HG03565 (cell line): ENCODE measurements at regions not wholly inside any gene's neighbourhood (a gene's known extent, or its start where the extent isn't known, plus 50 kb on each side); places are given as distances from the start of the nearest gene placed in this dataset.

Experiments used
- ATAC-seq: cut with Tn5 transposase; IDR thresholded peaks from one replicate; pipeline ENCODE4 v1.9.1; 2021; ENCODE audit warnings: mild to moderate bottlenecking, moderate library complexity; ENCODE audit not compliant: unreplicated experiment

DNA sequence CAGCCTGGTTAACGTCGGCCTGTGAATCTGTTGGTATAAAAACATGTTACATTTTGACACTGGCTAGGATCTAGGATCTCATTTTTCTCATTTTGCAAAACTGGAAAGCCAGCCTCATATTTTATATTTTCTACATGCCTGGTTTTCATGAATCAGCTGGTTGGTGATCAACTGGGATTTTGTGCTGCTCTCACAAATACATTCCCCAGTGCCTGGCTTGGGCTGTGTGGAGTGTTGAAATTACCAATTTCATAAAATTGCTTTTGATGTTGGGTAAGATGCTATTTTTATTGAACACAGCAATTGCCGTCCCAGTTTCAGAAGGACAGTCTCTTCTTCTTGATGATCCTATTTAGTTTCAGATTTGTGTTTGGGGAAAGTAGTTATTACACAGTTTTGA is 604.3 kb downstream of the TAFA4 start:
- no peak for ATAC-seq

DNA sequence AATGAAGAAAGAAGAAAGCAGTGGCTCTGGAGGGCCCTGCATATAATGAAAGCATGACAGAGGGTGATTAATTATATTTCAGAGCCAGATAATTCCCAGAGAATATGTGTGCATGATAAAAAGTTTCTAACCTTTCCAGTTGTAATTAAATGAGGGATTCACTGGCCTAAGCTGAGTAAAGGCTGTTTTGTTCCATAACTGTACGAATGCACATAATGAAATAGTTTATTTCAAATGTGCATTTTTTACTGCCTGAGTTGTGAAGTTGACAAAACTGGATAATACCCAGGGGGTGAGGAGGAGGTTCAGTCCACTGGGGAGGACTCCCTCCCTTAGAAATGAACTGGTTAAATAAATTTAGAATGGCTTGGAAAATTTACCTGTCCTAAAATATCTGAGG is 616.4 kb downstream of the TAFA4 start:
- ATAC-seq = no peak

DNA sequence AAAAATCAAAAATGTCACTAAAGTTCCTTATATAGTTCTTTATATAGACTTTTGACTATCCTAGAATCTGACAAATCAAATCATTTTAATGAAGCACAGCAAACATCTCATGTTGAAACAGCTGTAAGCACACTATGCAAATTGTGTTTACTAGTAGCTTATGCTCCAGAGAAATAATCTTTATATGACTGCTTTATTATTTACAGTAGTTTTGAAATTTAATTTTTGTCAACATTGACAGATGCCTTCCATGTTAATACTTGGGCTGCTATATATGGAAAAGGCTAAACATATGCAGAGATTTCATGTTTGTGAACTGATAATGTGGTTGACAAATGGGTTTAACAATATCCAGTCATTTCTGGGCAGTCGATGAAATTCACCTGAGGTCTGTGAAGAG is 616.8 kb downstream of the TAFA4 start:
- ATAC-seq = no peak

- ATAC-seq = no peak
These were observed 625.8 kb downstream of the TAFA4 start for GRCh38 chr3:68306571-68306970.

DNA sequence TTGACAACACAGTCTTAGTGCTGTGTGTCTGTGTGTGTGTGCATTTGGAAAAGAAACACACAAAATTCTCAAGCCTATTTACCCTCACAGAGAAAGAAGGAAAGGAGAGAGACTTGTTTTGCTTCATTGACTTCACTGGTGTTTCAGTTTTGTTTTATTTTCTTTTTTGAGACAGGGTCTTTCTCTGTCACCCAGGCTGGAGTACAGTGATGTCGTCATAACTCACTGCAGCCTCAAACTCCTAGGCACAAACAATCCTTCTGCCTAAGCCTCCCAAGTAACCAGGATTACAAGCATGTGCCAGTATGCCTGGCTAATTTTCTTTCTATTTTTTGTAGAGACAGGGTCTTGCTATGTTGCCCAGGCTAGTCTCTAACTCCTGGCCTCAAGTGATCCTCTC is 636.9 kb downstream of the TAFA4 start:
- no peak for ATAC-seq

GRCh38 chr3:68290333-68290732 is 635.9 kb upstream of the SUCLG2 start:
- ATAC-seq = no peak

GRCh38 chr3:68288085-68288484 is 633.7 kb upstream of the SUCLG2 start:
- no peak for ATAC-seq

DNA sequence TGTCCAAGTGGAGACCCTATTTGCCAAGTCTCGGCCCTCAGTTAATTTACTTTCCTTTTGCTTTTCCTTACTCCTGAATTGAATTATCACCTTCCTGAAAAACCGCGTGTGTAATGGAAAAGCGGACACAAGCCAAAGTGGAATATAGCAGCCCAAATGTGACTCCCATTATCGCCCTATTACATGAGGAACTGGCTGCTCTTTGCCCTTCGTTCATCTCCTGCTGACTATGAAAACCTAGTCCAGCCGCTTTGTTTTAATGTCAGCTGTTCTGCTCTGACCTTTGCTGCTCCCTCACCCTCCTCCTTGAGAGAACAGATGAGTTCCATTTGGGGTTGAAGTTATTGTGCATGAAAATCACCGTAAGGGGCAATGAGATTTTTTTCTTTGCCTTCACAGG is 632.7 kb upstream of the SUCLG2 start:
- no peak for ATAC-seq

- no peak for ATAC-seq
These were observed 619.9 kb upstream of the SUCLG2 start for GRCh38 chr3:68274286-68274685.

DNA sequence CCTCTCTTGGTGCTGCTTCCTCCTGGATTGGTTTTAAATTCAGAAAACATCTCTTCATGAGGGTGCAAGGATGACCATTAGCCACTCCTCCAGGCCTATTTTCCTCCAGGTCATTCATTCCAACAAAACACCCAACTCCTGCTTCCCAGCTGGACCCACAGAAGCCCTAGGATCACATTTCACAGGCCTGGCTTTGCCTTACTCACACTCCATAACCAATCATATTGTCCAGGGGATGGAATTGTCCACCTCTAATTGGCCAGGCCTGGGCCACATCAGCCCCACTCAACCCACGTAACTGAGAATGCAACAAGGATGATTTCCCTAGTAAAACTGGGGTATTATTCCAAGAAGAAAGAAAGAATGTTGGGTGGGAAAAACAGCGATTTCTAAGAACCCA is 616.7 kb upstream of the SUCLG2 start:
- ATAC-seq = no peak

- no peak for ATAC-seq
These were observed 602.3 kb upstream of the SUCLG2 start for GRCh38 chr3:68256635-68257223.

DNA sequence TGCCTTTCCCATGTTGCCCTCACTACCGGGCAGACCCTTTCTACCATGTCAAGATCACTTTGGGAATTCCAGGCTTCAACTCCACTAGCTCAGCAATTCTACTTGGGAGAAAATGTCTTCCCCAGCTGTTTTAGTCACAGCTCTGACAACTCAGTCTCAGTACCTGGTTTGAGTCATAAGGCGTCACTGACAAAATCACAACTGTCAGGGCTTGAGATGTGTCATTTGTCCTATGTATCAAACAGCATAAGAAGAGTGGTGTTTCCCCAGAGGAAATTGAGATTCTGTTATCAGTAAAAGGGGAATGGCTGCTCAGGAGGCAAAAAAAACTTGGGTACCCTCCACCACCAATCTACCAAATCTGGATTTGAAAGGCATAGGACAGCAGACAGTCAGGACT is 594.9 kb upstream of the SUCLG2 start:
- ATAC-seq = no peak

GRCh38 chr3:68242606-68243005 is 588.2 kb upstream of the SUCLG2 start:
- ATAC-seq = no peak

DNA sequence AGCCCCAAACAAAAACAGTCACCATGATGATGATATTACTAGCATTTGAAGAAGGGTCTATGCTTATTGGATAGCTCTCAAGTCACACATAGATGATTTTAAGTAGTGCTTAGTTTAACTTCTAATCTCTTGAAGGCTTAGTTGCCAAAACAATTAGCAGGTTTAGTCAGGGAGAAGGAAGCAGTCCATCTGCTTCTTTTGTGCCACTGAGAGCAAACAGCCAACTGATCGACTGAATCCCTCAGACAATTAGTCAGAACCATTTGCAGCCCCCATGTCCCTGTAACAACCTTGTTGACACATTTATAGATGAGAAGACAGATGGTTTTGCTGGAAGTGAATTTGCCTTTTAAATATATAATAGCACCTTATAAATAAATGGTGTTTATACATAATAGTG is 585.1 kb upstream of the SUCLG2 start:
- ATAC-seq = no peak

- no peak for ATAC-seq
These were observed 579.8 kb upstream of the SUCLG2 start for GRCh38 chr3:68234076-68234780.

GRCh38 chr3:68228856-68229255 is 574.4 kb upstream of the SUCLG2 start:
- no peak for ATAC-seq

- ATAC-seq = no peak
These were observed 566.4 kb upstream of the SUCLG2 start for GRCh38 chr3:68220832-68221231.

- ATAC-seq = no peak
These were observed 557.2 kb upstream of the SUCLG2 start for GRCh38 chr3:68211637-68212036.

GRCh38 chr3:68210635-68211034 is 556.2 kb upstream of the SUCLG2 start:
- no peak for ATAC-seq

- peak; percentile 65 for ATAC-seq
These were observed 552.9 kb upstream of the SUCLG2 start for GRCh38 chr3:68207327-68207726.

GRCh38 chr3:68206524-68207117 is 552.2 kb upstream of the SUCLG2 start:
- ATAC-seq = no peak

GRCh38 chr3:68186733-68187132 is 532.3 kb upstream of the SUCLG2 start:
- ATAC-seq = no peak

- ATAC-seq = no peak
These were observed 522.2 kb upstream of the SUCLG2 start for GRCh38 chr3:68176600-68176999.
